ENCODE measurements at regions not wholly inside any gene's neighbourhood (a gene's known extent, or its start where the extent isn't known, plus 50 kb on each side); places are given as distances from the start of the nearest gene placed in this dataset.

GRCh38 chr16:73526011-73526804 lies 478.3 kb upstream of the ZFHX3 start:
- no peaks in the 10 kb centered on the region; the same call in 1 of the 2 replicates for H3K9me3 ChIP-seq (ENCODE audit: control insufficient read depth, insufficient read depth, low read length)
- H3K4me3 ChIP-seq (ENCODE audit: insufficient read depth, low read depth, low read length) = no peak overlapping the region
- H4K91ac ChIP-seq (ENCODE audit: insufficient read depth, low read depth, low read length) = no peak overlapping the region
- no peak overlapping the region for H3K18ac ChIP-seq (ENCODE audit: low read depth, low read length)
- no peak overlapping the region for H3K27ac ChIP-seq (ENCODE audit: insufficient read depth, low read length)
- no peak overlapping the region for H3K4me2 ChIP-seq (ENCODE audit: low read depth, low read length)
- H2BK5ac ChIP-seq (ENCODE audit: low read depth, low read length, poor library complexity, severe bottlenecking) = no peak overlapping the region
- dilution Hi-C loops (cut with HindIII; ENCODE audit: low sequenced_read_pairs, unreplicated experiment) = no loop called here
- in situ Hi-C loops (cut with MboI; ENCODE audit: low sequenced_read_pairs) = no loop called here
- H4K5ac ChIP-seq (ENCODE audit: low read depth, low read length) = no peak overlapping the region
- no CpG with 5 or more reads among the region's 13 CpGs for WGBS, 2 experiments (ENCODE audit: extremely low coverage in 2 of 2, insufficient read length in 1 of 2)
- no peaks in the 10 kb centered on the region for H3K9me1 ChIP-seq (ENCODE audit: insufficient read depth, low read length)
- no peak overlapping the region for H2BK120ac ChIP-seq (ENCODE audit: low read depth, low read length)
- H3K56ac ChIP-seq (ENCODE audit: extremely low read depth, insufficient read depth, low read length) = no peak overlapping the region
- no peak overlapping the region for H2AK5ac ChIP-seq (ENCODE audit: low read depth, low read length)
- no peak overlapping the region for H4K8ac ChIP-seq (ENCODE audit: low read depth in 2 of 2, low read length in 2 of 2)
- H2BK20ac ChIP-seq (ENCODE audit: low read depth, low read length) = no peak overlapping the region
- ATAC-seq (ENCODE audit: low read depth) = no peak
- no peak overlapping the region for H2AFZ ChIP-seq (replicated peaks; ENCODE audit: low read length, poor library complexity)
- H2BK15ac ChIP-seq (ENCODE audit: low read depth, low read length) = no peak overlapping the region
- no peak overlapping the region for H3K14ac ChIP-seq (replicated peaks; ENCODE audit: low read depth, low read length)
- H2AK9ac ChIP-seq (replicated peaks; ENCODE audit: low read depth, low read length, poor library complexity) = no peak overlapping the region
- no peaks in the 10 kb centered on the region for H3K27me3 ChIP-seq (ENCODE audit: control insufficient read depth, insufficient read depth, low read length)
- no peak overlapping the region for H3K23ac ChIP-seq (ENCODE audit: low read depth, low read length)
- H3K4me1 ChIP-seq (ENCODE audit: control insufficient read depth, insufficient read depth, low read length) = no peaks in the 10 kb centered on the region
- H4K20me1 ChIP-seq (ENCODE audit: insufficient read depth, low read length) = no peaks in the 10 kb centered on the region
- no TSS peak for BruUV-seq (replicated peaks)
- H3K4ac ChIP-seq (ENCODE audit: low read depth, low read length) = no peak overlapping the region
- H3K36me3 ChIP-seq (ENCODE audit: control insufficient read depth, insufficient read depth, low read length) = no peaks in the 10 kb centered on the region
- DNase-seq = no peak
- TF ChIP-seq ELK1 (IDR thresholded peaks at IDR 0.05; ENCODE audit: borderline replicate concordance, low read depth, low read length) = no peak
- H3K9ac ChIP-seq (ENCODE audit: low read depth, low read length) = no peak overlapping the region
- POLR2A ChIA-PET (ENCODE audit: unreplicated experiment) = no interaction called here
- H3K79me1 ChIP-seq (ENCODE audit: low read depth in 1 of 2, low read length in 2 of 2) = no peaks in the 10 kb centered on the region
- CTCF ChIA-PET = no interaction called here
- intact Hi-C loops (cut with micrococcal nuclease) = no loop called here
